GM23338 (cell line): ENCODE measurements at regions not wholly inside any gene's neighbourhood (a gene's known extent, or its start where the extent isn't known, plus 50 kb on each side); places are given as distances from the start of the nearest gene placed in this dataset.

Experiments used
- CTCF ChIP-seq, 2 experiments: fragments of 200-600 bp in 1 of 2; sonication (generic) in 1 of 2; conservative IDR thresholded peaks; 2 replicates each; pipeline versions ENCODE4 v1.5.1 to v1.6.1; 2016 to 2017; ENCODE audit warnings: antibody characterized with exemption in 2 of 2, low read depth in 2 of 2, mild to moderate bottlenecking in 2 of 2, moderate library complexity in 1 of 2
- EZH2 ChIP-seq: fragments of 200-600 bp; sonication (generic); IDR thresholded peaks from one replicate; pipeline ENCODE4 v1.8.0; 2017; ENCODE audit warnings: antibody characterized with exemption, mild to moderate bottlenecking, low read depth; ENCODE audit not compliant: unreplicated experiment
- EZH2phosphoT487 ChIP-seq: fragments of 200-600 bp; sonication (generic); IDR thresholded peaks from one replicate; pipeline ENCODE4 v1.8.1; 2018; ENCODE audit warnings: antibody characterized with exemption; ENCODE audit not compliant: unreplicated experiment
- JUNB ChIP-seq: IDR thresholded peaks from one replicate; pipeline ENCODE4 v1.6.1; 2016; ENCODE audit warnings: antibody characterized with exemption; ENCODE audit not compliant: unreplicated experiment
- ZNF331 ChIP-seq: fragments of 250-450 bp; sonication (Bioruptor Pico); IDR thresholded peaks from 2 replicates; pipeline ENCODE4 v1.5.0; 2020; ENCODE audit warnings: low read depth, mild to moderate bottlenecking, moderate library complexity
- ZNF462 ChIP-seq: fragments of 250-450 bp; sonication (Bioruptor Pico); IDR thresholded peaks from 2 replicates; pipeline ENCODE4 v1.5.0; 2020; ENCODE audit warnings: mild to moderate bottlenecking, moderate library complexity

- no peak for TF ChIP-seq ZNF462
- no peak for TF ChIP-seq EZH2
- no peak for TF ChIP-seq ZNF331 (CRISPR knock-in tag)
- TF ChIP-seq JUNB: no peak
- TF ChIP-seq EZH2phosphoT487: no peak
- no peak for TF ChIP-seq CTCF (conservative IDR thresholded peaks at IDR 0.05; ENCODE audit: low read depth in 2 of 2)
These were observed 155.1 kb downstream of the PTPRU start (continued) for GRCh38 chr1:29391362-29391880.
